HG03354 (cell line): ENCODE measurements at regions not wholly inside any gene's neighbourhood (a gene's known extent, or its start where the extent isn't known, plus 50 kb on each side); places are given as distances from the start of the nearest gene placed in this dataset.
"Not testable (repeated sequence)": the region's sequence is repeated elsewhere in the genome, so short reads cannot be mapped to it uniquely, and the experiment has no call there.

Experiments
- ATAC-seq: cut with Tn5 transposase; IDR thresholded peaks from one replicate; pipeline ENCODE4 v1.9.1; 2021; ENCODE audit warnings: mild to moderate bottlenecking; ENCODE audit not compliant: unreplicated experiment, poor library complexity, severe bottlenecking

- no peak for ATAC-seq
Observed at GRCh38 chr9:79080536-79080935, 491.2 kb upstream of the TLE4 start.

DNA sequence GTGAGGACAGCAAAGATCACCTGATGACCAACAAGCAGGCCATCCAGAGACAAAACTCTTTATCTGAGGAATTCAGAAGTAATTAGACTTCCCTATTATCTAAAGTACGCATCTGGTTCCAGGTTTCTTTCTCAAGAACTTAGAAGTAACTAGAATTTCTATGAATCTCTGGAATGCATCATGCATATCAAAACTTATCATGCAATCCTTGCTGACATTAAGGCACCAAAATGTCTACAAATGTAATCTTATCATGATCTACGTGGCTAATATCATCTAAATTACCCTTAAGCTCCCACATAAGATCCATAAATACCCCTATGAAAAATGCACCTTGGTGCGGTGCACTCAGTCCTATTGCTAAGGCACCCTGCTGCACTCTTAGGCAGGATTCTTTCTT, 488.1 kb upstream of the TLE4 start:
- ATAC-seq = no peak

GRCh38 chr9:79087133-79087532, 484.6 kb upstream of the TLE4 start:
- no peak for ATAC-seq

DNA sequence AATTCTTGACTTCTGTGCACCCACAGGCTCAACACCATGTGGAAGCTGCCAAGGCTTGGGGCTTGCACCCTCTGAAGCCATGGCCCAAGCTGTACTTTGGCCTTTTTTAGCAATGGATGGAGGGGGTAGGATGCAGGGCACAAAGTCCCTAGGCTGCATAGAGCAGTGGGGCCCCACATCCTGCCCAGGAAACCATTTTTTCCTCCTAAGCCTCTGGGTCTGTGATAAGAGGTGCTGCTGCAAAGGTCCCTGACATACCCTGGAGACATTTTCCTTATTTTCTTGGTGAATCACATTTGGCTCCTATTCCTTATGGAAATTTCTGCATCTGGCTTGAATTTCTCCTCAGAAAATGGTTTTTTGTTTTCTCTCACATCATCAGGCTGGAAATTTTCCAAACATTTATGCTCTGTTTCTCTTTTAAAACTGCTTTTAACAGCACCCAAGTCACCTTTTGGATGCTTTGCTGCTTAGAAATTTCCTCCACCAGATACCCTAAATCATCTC, 482.7 kb upstream of the TLE4 start:
- no peak for ATAC-seq

DNA sequence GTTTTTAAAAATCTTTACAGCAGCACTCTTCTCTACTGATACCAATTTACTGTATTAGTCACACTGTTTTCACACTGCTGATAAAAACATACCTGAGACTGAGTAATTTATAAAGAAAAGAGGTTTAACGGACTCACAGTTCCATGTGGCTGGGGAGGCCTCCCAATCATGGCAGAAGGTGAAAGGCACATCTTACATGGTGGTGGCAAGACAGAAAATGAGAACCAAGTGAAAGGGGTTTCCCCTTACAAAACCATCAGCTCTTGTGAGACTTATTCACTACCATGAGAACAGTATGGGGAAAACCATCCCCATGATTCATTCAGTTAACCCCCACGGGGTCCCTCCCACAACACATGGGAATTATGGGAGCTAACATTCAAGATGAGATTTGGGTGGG, 481.9 kb upstream of the TLE4 start:
- ATAC-seq = not testable (repeated sequence)

GRCh38 chr9:79103257-79103656, 468.5 kb upstream of the TLE4 start:
- ATAC-seq = not testable (repeated sequence)

- no peak for ATAC-seq
Observed at GRCh38 chr9:79104216-79104615, 467.5 kb upstream of the TLE4 start.

DNA sequence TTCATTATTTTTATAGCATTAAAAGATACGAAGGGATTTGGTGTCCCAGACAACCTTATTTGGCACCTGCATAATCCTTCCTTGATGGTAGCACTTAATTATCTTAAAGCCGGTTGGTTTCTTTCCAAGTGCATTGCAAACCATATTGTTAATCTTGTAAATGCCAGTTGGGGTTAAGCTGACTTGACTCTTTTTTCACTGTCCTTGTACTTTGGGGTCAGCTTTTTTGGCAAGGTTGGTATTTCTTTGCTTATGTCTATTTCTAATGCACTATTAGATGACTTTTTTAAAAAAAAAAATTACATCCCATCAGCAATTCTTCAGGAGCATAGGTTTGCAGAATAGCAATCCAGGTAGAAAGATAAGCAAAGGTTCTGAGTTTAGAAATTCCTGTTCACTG, 466.8 kb upstream of the TLE4 start:
- no peak for ATAC-seq

DNA sequence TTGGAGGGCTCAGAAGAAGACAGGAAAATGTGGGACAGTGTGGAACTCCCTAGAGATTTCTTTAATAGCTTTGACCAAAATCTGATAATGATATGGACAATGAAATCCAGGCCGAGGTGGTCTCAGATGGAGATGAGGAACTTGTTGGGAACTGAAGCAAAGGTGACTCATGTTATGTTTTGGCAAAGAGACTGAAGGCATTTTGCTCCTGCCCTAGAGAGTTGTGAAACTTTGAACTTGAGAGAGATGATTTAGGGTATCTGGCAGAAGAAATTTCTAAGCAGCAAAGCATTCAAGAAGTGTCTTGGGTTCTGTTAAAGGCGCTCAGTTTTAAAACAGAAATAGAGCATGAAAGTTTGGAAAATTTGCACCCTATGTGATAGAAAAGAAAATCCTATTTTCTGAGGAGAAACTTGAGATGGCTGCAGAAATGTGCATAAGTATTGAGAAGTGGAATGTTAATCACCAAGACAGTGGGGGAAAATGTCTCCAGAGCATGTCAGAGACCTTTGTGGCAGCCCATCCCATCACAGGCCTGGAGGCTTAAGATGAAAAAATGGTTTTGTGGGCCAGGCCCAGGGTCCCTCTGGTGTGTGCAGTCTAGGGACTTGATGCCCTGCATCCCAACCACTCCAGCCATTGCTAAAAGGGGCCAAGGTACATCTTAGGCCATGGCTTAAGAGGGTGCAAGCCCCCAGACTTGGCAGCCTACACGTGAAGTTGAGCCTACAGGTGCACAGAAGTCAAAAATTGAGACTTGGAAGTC, 463.7 kb upstream of the TLE4 start:
- no peak for ATAC-seq

DNA sequence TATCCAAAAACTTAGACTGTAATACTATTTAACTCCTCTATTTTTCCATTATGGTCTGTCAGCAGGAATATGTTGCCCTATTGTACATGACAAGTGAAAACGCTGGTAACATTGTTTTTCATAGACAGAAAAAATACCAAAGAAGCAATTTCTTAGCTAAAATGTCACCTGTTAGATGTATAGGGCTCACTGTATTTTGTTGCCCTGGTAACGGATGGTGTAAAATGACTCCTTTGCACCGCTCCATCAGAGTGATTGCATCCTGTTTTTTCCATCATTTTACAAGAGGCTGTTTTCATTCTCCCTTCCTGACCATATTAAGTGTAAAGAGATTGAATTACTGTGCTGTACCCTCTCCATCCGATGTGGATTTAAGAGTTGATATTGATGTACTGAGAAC, 460.1 kb upstream of the TLE4 start:
- ATAC-seq = no peak

DNA sequence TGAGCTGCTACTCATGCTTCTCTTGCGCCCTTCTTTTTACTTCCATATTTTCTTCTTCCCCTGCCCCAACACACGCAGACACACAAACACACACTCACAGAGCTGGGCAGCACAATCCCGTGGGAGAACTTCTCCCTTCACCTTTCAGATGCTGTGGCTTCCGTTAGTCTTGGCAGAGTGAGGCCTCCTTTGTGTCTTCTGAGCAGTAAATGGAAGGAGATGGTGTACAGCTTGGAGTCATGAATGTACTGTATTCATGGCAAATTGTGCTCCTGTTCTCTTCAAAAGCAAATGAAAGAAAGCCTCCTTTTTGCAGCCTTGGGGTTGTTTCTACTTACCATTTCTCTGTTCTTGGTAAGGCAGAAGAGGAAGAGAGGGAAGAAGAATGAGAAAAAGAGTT, 456.6 kb upstream of the TLE4 start:
- ATAC-seq = no peak

DNA sequence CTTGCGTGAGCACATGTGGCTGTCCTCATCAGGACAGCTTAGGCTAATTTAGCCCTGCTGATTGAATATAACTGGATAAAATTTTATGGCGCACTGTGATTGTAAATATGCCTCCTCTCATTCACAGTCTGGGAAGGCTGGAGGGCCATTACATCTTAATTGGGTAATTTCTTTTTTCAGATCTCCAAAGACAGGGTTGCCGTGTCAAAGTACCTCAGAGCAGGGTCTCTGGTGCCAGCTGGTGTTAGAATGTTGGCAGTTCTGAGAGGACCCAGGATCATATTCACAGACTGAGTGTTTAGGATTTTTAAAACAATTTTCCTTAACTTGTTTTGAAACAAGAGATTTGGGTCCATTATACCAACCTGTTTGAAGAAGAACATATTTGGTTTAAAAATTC, 455.7 kb upstream of the TLE4 start:
- no peak for ATAC-seq

GRCh38 chr9:79116709-79117108, 455.1 kb upstream of the TLE4 start:
- ATAC-seq = no peak

- ATAC-seq = no peak
Observed at GRCh38 chr9:79120533-79120932, 451.2 kb upstream of the TLE4 start.

DNA sequence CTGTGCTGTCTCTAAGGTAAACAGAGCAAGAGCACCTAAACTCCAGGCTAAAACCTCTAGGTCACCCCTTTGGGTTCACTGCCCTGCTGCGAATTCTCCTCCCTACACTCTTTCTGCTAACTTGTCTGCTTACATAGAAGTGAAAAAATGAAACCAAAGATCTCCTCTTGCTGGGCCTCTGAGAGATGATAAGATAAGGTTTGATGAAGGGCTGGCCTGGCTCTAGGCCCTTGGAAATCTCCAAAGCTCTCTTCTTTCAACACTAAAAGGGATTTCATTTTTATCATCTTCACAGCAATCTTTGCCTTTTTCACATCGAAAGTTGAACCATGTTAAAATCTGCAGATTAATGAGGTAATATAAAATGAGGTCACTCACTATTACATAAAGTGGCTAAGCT, 450.8 kb upstream of the TLE4 start:
- ATAC-seq = no peak

DNA sequence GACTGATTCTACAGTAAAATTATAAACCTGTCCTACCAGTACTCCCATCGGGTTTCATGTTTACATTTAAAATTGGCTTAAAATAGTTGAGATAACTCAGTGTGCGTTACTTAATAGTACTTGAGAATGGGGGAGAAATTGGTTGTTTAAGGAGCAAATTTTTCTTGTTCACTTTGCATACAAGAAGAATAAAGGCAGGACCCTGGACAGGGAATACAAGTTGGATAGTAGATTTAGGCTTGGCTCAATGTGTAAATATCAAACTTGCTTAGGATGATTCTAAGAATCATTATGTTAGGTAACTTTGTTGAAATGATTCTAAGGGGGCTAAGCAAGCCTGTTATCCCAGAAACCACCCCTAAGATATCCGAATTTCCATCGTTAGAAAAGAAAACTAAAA, 448.4 kb upstream of the TLE4 start:
- no peak for ATAC-seq

DNA sequence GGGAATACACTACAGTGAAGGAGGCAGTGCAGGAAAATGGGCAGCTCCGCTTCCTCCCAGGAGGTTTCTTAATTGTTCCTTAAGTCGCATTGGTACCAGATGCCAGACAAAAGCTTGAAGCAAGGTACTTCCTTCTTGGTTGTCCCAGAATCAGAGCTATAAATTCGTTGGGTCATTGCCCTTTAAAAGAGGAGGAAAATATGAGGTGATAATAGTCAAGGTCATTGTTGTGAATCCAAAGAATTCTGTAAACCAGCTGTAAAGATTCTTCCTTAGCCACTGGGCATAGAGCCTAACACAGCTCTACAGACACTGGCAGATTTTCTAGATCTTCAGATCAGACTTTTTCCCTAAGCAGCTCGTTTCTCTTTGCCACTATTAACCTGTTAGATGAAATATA, 444.1 kb upstream of the TLE4 start:
- ATAC-seq = no peak

DNA sequence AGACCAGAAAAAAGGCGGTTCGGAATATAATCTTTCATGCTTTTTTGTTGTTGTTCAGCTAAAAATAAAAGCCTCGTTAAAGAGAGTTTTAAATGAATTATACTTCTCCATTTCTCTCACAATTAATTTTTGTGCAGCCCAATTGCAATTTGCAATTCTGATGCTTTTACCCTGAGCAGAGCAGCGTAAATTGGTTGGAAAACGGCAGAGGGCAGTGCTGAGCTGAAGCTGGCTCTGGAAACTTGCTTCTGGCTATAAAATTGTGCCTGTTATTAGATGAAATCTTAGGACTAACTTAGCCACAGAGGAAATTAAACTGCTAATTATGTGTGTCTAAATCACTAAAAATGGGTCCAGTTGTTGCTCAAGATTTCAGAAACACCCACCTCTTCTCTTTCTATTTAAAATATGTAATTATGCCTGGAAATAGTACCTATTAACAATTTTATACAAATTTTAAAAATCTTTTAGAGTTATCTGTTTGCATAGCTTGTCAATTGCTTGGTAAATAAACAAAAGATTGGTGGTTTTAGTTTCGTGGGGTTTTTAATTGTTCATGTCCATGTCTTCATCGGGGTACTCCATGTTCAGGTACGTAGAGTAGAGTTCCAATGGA, 441.8 kb upstream of the TLE4 start:
- no peak for ATAC-seq

DNA sequence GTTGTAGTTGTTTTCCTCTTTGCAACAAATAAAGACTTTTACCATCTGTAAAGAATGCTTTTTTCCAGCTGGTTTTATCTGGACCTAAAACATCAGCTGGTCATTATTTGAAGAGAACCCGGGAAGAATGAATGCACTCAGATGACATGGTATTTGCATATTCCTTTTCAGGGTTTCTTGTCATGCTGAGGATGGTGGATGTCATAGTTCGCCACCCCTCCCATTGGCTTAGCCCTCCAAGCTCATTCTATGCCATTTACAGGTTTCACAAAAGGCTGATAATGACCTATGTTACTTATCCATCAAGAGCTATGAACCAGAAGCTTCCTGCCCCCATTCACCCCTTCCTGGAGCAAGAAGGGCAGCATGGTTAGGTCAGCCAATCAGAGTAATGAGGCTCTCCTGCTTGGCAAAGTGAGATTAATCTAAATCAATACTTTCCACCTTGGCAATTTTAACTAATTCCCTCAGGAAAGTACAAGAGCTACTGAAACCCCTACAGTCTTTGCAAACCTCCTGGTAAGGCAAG, 440.5 kb upstream of the TLE4 start:
- no peak for ATAC-seq

DNA sequence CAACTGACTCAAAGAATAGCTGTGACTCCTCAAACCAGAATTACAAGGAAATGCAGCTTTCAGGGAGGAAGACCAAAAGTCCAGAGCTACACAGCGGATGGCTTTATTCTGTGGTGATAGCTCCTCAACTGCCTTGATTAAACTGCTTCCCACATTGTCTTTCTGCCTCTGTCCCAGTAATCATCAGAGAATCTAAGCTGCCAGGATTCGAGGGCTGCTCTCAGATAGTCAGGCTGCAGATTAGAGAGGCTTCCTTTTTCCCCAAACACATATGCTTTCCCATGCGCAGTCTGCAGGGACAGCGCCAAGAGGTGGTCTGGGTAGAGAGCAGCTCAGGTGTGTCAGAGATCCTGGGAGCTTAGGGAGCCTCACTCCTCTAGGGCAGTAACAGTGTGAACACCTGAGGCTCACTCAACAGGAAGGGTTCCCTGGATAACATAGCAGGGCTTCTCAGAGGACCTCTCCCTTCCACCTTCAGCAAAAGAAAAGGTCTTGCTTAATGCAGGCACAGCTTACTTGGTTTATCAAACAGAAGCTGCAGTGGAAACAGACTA, 439.9 kb upstream of the TLE4 start:
- ATAC-seq = no peak

- peak; percentile 43 for ATAC-seq
Observed at GRCh38 chr9:79134654-79135053, 437.1 kb upstream of the TLE4 start.
